NOMO-1 (cell line): ENCODE measurements at regions not wholly inside any gene's neighbourhood (a gene's known extent, or its start where the extent isn't known, plus 50 kb on each side); places are given as distances from the start of the nearest gene placed in this dataset.
"Not testable (repeated sequence)": the region's sequence is repeated elsewhere in the genome, so short reads cannot be mapped to it uniquely, and the experiment has no call there.

ENCODE experiments used
- DNase-seq, 2 experiments: peaks; one replicate each; lab custom pipeline; 2025; ENCODE audit not compliant: unreplicated experiment in 2 of 2; lab: John Stamatoyannopoulos, UW

GRCh38 chr5:26563979-26564378 is 474.4 kb downstream of the CDH9 start:
- DNase-seq, result no peak

- DNase-seq, result no peak
These were observed 485.3 kb downstream of the CDH9 start for GRCh38 chr5:26553079-26553478.

DNA sequence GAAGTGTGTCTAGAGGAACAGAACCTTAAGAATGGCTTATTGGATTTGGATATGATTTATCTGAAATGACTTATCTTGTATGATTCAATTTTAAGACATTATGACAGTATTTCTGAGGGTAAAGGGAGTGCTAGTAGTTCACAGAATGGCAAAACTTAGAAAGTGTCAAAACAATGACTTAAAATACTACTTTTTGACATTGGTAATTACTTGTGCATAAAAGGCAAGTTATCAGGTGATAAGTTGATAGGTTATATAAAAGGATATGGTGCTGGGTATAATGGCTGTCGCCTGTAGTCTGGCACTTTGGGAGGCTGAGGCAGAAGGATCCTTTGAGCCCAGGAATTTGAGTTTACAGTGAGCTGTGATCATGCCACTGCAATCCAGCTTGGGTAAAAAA is 494.4 kb downstream of the CDH9 start:
- DNase-seq, result no peak

DNA sequence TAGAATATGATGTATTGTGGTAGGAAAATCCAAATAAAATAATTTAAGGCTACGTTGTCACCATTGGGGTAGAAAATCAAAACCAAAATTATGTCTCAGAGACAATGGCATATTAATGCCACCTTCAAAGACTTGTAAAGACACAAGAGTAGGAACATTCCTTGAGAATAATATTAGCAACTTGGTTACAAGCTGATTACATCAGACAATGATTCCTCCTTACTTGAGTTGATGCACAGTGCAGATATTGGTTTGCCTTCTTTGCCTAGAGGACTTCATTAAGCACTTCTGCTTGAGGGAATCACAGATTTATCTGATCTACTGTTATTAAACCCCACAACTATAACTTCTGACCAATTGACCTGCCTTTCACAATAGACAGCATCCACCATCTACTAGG is 500.2 kb downstream of the CDH9 start:
- DNase-seq, result no peak

GRCh38 chr5:26535215-26535614 is 503.2 kb downstream of the CDH9 start:
- no peak for DNase-seq

- DNase-seq, result no peak
These were observed 508.1 kb downstream of the CDH9 start for GRCh38 chr5:26530305-26530704.

DNA sequence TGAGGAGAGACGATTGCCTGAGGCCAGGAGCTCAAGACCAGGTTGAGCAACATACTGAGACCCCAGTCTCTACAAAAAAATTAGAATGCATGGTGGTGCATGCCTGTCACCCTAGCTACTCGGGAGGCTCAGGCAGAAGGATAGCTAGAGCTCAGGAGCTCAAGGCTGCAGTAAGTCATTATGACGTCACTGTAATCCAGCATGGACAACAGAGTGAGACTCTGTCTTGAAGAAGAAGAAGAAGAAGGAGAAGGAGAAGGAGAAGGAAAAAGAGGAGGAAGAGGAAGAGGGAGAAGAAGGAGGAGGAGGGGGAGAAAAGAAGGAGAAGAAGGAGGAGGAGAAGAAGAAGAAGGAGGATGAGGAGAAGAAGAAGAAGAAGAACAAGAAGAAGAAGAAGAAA is 519.1 kb downstream of the CDH9 start:
- DNase-seq, result no peak

GRCh38 chr5:26518065-26518464 is 520.3 kb downstream of the CDH9 start:
- no peak for DNase-seq

DNA sequence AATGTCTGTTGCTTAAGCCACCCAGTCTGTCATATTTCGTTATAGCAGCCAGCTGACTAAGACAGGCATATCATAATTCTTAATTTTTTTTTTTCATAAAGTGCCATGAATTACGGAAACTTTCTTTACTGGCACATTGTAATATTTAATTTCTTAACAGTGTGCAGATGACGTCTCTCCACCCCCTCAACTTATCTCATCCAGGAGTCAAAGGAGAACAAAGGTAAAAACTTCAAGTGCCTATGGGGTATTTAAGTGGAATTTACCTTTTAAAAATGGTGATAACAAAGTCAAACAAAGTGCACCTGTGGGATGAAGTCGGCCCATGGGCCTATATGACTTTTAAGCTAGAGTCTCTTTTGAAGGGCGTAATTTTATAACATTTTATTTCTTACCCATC is 539.4 kb downstream of the CDH9 start:
- no peak for DNase-seq

DNA sequence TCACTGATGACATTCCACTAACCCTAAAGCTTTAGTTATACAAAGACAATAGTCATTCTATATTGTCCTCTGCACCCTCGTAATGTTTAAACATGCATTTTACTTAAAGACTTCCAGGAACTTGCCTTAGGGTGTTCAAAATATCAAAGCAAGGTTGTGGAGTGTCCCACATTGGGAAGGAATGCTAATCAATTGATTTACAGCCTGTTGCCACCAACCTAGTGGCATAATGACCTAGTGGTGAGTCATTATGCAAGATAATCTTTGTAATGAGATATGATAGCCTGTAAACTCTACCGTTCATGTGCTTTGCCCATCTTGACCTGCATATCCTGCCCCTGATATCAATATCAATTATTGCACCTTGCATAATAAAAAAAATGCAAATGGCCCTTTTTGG is 542.9 kb downstream of the CDH9 start:
- DNase-seq, result no peak

DNA sequence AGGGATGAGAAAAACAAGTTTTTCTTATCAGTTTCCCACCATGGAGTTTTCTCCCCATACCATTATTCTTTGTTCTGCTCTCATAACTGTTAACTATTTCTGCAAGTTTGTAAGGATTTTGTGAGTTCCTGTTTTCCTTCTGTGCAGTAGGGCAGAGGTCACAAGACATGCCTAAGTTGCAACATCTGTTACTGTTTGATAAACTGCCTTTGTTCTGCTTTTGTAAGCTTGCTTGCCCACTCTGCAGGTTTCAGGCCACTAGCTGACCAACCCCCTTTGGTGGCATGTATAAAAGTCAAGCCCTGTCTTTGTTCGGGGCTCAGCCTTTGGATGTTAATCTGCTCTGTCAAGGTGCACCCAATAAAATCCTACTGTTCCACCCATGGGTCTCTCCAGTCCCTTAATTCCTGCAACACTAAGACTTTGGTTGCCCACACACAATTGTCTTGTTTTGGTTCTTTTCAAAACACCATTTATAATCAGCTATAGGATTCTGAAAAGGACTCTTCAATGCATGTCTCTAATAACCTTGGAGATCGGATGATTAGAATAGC is 545.4 kb downstream of the CDH9 start:
- peak; percentile 26 to 63 for DNase-seq

DNA sequence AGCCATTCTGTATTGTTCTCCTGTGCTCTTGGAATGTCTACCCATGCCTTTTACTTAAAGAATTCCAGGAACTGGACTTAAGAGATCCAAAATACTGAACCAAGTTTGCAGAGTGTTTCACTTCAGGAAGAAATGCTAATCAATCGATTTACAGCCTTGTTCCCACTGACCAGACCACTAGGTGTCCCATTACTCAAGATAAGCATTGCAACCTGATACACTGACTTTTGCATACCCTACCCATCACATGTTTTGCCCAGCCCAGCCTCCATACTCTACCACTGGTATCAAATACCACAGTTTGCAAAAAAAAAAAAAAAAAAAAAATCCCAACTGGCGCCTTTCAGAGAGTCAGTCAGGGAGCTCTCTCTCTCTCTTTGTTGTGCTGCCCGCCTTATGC is 550.8 kb downstream of the CDH9 start:
- DNase-seq, result no peak

DNA sequence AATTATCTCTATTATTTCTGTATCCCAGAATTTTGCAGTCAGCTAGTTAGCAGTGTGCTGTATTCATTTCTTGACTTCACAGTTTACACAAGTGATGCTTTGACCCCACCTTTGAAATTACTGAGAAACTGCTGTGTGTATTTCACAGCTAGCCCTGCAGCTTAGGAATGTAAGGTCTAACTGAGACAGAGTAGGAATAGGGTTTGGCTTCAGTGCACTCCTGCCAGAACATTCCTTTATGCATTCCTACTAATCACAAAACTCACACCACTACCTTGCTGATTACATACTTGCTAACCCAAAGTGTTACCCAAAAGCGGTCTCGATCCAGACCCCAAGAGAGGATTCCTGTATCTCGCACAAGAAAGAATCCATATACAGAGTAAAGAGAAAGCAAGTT is 551.8 kb downstream of the CDH9 start:
- DNase-seq, result no peak

GRCh38 chr5:26485146-26485860 is 553.1 kb downstream of the CDH9 start:
- not testable (repeated sequence) for DNase-seq

DNA sequence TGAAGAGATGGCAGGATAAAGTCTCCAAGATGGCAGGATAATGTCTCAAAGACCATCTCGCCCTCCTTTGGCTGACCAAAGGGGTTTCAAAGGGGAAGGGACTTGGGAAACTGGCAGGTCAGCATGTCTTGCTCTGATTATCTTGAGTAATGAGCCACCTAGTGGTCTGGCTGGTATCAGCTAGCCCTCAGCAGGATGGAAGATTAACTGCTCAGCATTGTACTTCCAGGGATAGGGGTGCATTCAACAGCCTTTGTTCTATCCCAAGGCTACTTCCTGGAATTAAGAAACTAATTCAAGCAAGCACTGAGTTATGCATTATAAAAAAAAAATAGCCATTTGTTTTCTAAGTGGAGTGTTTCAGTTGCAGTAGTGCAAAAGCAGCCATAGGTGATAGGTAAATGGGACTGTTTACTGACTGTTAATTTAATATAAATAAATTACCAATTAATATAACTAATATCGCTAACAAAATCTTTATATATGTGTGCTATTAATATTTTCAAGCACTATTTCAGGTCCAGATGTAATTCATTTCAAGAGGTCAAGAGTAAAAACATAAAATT is 555.5 kb downstream of the CDH9 start:
- peak; percentile 70 to 90 for DNase-seq

DNA sequence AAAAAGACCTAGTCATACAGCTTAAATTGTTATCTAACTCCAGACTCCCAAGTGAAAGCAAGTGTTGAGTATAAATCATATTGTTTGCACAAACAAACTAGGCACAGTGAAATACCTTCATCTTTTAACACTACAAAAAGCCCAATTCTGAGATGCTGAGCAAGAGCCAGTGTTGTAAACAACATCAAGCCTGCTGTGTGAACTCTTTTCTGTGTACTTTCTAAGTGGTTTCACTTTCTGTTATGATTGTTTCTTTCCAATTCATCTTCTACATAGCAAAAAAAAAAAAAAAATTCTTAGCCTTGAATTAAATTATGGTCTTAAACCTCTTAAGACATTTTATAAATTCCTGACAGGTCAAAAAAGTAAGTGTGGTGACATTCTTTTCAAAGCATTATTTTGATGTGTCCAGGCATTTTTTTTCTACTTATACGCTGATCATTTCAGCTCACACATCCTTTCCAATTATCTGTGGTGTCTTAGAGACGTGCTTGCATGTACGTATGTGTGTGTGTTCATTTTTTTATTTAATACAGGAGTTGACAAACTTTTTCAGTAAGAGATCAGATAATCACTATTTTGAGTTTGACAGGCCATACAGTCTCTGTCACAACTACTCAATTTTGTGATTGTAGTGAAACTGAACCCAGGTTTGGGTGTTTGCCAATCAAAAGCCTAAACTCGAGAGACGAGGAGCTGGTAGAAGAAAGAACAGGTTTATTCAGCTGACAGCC is 556.1 kb downstream of the CDH9 start:
- peak; percentile 51 to 62 for DNase-seq

- DNase-seq, result no peak
These were observed 567.9 kb downstream of the CDH9 start for GRCh38 chr5:26470439-26470838.

DNA sequence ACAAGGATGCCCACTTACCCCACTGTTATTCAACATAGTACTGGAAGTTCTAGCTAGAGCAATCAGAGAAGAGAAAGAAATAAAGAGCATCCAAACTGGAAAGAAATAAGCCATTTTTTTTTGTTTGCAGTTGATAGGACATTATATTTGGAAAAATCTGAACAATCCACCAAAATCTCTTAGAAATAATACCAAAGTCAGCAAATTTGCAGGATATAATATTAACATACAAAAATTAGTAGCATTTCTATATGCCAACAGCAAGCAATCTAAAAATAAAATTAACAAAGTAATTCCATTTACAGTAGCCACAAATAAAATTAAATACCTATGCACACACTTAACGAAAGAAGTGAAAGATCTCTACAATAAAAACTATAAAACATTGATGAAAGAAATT is 599.3 kb downstream of the CDH9 start:
- no peak for DNase-seq

DNA sequence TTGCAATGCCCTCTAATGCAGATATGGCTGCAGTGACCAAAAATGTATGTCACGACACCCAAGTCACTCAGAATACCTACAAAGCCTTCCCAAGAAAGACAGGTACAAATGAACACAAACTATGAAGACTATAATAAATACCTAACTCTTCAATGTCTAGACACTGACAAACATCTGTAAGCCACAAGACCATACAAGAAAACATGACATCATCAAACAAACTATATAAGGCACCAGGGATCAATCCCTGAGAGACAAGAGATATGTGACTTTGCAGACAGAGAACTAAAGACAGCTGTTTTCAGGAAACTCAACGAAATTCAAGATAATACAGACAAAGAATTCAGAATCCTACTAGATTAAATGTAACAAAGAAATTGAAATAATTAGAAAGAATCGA is 603.7 kb downstream of the CDH9 start:
- DNase-seq, result no peak

GRCh38 chr5:26432386-26432785 is 606.0 kb downstream of the CDH9 start:
- no peak for DNase-seq

DNA sequence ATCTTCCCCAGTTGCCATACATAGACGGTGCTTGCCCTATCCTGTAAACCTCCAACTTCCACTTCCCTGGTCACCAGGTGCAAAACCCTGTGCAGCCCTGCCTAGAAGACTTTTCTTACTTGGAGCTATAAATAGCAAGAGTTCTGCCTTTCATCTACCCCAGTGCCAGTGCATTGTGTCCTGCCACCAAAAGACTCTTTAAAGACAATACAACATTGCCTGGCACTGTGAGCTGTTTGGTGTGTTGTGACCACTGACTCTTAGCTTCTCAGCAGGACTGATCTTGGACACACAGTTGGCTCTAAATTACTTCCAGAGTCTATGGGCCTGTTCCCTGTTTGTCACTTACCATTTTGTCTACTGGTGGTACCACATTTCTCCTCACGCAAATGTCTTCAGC is 608.1 kb downstream of the CDH9 start:
- DNase-seq, result no peak

DNA sequence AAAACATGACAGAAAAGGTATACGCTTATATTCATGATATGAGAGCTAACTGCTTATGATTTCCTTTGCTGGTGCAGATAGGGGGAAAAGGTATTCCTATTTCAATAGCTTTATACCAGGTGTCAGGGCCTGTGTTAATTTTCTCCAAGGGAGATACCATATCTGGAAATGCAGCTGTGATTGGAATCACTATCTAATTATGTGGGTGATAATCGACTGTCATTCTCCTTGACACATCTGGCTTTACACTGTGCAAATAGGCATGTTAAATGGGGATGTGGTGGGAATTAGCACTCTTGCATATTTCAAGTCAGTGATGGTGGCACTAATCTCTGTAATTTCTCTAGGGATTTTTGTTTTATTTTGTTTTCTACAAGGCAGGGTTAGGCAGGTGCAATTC is 611.1 kb downstream of the CDH9 start:
- no peak for DNase-seq
